ENCODE measurements at regions not wholly inside any gene's neighbourhood (a gene's known extent, or its start where the extent isn't known, plus 50 kb on each side); places are given as distances from the start of the nearest gene placed in this dataset.

DNA sequence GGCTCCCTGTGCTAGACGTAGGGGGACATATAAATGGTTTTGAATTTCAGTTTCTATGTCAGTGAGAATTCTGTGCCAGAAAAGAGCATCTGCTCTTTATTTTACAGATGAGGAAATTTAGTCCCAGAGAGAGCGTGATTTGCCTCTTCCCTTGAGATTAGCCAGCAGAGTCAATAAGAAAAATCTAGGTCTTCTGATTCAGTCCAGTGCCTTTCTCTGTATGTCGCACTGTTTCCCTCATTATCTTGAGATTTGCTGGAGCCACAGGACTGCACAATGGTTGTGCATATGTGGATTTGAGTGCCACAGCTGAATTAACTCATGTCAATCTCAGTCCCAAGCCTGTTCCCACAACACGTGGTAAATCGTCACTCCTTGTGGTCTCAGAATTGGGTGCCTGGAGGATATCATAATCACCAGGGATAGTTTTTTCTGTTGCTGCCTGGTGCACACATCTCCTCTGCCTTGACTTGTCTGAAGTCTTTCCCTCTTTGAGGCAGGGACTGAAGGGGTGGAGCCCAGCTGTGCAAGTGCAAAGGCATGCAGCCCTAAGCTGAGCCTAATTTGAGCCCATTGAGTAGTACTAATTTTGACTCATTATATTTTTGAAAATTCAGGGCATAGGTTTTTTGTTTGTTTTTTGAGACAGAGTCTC, 276.7 kb downstream of the SOX4 start:
- TF ChIP-seq, protein P1, sequence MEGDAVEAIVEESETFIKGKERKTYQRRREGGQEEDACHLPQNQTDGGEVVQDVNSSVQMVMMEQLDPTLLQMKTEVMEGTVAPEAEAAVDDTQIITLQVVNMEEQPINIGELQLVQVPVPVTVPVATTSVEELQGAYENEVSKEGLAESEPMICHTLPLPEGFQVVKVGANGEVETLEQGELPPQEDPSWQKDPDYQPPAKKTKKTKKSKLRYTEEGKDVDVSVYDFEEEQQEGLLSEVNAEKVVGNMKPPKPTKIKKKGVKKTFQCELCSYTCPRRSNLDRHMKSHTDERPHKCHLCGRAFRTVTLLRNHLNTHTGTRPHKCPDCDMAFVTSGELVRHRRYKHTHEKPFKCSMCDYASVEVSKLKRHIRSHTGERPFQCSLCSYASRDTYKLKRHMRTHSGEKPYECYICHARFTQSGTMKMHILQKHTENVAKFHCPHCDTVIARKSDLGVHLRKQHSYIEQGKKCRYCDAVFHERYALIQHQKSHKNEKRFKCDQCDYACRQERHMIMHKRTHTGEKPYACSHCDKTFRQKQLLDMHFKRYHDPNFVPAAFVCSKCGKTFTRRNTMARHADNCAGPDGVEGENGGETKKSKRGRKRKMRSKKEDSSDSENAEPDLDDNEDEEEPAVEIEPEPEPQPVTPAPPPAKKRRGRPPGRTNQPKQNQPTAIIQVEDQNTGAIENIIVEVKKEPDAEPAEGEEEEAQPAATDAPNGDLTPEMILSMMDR (IDR thresholded peaks at IDR 0.05) = no peak
- TF ChIP-seq POLR2A (IDR thresholded peaks at IDR 0.05) (no peak), POLR2AphosphoS5 (IDR thresholded peaks at IDR 0.05) (no peak), EP300 (IDR thresholded peaks at IDR 0.05) (no peak)

Data from suprapubic skin (tissue), 4 donors.